GM12864 (cell line): ENCODE measurements at regions not wholly inside any gene's neighbourhood (a gene's known extent, or its start where the extent isn't known, plus 50 kb on each side); places are given as distances from the start of the nearest gene placed in this dataset.
A peak's percentile ranks its signal among the peaks of the same experiment; 100 is the strongest.
"Not testable (repeated sequence)": the region's sequence is repeated elsewhere in the genome, so short reads cannot be mapped to it uniquely, and the experiment has no call there.

ENCODE experiments used
- DNase-seq: peaks from one replicate; pipeline ENCODE4 v3.0.0-alpha.2; 2011; ENCODE audit warnings: low read depth
- H3K4me3 ChIP-seq: 2 replicates; pipeline ENCODE4 v1.5.1; 2011; ENCODE audit warnings: mild to moderate bottlenecking, low read depth, low read length, control low read depth
- TF ChIP-seq, protein P1 (sequence below): IDR thresholded peaks from 2 replicates; pipeline ENCODE4 v1.5.1; 2011; ENCODE audit warnings: low read depth, mild to moderate bottlenecking, moderate library complexity, low read length, control low read depth, inconsistent platforms; ENCODE audit errors: missing control alignments

GRCh38 chr12:9334041-9334692, 126.0 kb upstream of the PZP start:
- DNase-seq, result no peak
- TF ChIP-seq, protein P1, sequence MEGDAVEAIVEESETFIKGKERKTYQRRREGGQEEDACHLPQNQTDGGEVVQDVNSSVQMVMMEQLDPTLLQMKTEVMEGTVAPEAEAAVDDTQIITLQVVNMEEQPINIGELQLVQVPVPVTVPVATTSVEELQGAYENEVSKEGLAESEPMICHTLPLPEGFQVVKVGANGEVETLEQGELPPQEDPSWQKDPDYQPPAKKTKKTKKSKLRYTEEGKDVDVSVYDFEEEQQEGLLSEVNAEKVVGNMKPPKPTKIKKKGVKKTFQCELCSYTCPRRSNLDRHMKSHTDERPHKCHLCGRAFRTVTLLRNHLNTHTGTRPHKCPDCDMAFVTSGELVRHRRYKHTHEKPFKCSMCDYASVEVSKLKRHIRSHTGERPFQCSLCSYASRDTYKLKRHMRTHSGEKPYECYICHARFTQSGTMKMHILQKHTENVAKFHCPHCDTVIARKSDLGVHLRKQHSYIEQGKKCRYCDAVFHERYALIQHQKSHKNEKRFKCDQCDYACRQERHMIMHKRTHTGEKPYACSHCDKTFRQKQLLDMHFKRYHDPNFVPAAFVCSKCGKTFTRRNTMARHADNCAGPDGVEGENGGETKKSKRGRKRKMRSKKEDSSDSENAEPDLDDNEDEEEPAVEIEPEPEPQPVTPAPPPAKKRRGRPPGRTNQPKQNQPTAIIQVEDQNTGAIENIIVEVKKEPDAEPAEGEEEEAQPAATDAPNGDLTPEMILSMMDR, result no peak
- no peak overlapping the region for H3K4me3 ChIP-seq

GRCh38 chr12:9333161-9333560, 125.0 kb upstream of the PZP start:
- DNase-seq, result no peak
- H3K4me3 ChIP-seq, result no peak overlapping the region
- TF ChIP-seq, protein P1, result no peak

- DNase-seq, result no peak
- no peak overlapping the region for H3K4me3 ChIP-seq
- TF ChIP-seq, protein P1, result no peak
Observed at GRCh38 chr12:9332564-9332963, 124.4 kb upstream of the PZP start.

DNA sequence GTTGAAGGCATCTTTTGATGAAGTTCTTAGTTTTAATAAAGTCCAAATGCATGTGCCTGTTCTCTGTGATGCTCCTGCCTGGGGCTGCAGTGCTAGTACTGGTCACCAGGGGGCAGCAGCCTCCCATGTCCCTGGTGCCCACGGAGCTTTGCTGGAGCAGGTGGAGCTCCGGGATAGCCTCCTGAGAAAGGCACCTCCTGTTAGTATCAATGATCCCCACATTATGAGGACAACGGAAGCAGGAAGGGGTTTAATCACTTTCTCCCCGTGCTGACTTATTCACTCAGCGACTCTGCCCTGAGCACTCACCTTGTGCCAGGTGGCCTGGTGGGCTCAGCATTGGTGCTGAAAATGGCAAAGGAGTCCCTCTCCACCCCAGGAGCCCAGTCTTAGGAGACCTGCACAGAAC, 123.0 kb upstream of the PZP start:
- TF ChIP-seq, protein P1, result peak; percentile 99
- no peak overlapping the region for H3K4me3 ChIP-seq
- DNase-seq, result peak; percentile 26

GRCh38 chr12:9329019-9329418, 120.8 kb upstream of the PZP start:
- TF ChIP-seq, protein P1, result no peak
- no peak for DNase-seq
- H3K4me3 ChIP-seq, result no peak overlapping the region

- DNase-seq, result no peak
- TF ChIP-seq, protein P1, result no peak
- H3K4me3 ChIP-seq, result no peak overlapping the region
Observed at GRCh38 chr12:9328065-9328464, 119.9 kb upstream of the PZP start.

DNA sequence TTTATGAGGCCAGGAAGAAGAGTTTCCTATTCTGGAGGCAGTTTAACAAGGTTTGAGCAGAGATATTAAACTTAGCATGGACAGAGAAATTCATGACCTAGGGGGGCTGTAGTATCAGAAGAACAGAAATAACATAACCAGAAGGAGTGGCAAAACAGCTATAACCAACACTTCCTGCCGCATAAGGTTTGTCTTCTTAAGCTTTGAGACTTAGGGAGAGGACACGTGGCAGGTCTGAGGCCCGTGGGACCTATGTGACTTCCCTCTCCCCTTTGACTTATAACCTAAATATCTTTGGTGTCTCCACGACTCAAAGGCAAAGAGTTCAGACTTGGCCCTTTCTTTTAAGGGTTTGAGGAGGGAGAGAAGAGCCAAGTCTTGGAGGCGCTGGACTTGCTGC, 119.1 kb upstream of the PZP start:
- no peak overlapping the region for H3K4me3 ChIP-seq
- TF ChIP-seq, protein P1, result no peak
- DNase-seq, result no peak

DNA sequence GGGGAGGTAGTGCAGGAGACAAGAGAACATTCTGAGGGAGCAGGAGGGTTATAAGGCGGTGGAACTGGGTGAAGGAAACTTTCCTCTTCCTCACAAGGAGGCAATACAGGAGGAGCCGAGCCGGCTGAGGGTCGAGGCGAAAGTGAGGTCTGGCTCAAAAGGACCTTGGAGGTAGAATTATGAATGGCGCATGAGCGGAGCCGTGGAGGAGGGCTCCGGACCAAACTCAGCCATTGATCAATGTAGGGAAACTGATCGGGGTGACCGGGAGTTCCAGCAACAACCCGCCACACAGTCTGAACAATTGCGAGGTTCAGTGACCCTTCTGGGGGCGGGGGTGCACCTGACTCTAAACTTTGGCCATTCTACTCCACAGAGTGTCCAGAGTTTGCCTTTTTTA, 118.7 kb upstream of the PZP start:
- not testable (repeated sequence) for H3K4me3 ChIP-seq, DNase-seq
